HG03097 (cell line): ENCODE measurements at regions not wholly inside any gene's neighbourhood (a gene's known extent, or its start where the extent isn't known, plus 50 kb on each side); places are given as distances from the start of the nearest gene placed in this dataset.
"Not testable (repeated sequence)": the region's sequence is repeated elsewhere in the genome, so short reads cannot be mapped to it uniquely, and the experiment has no call there.

Experiments
- ATAC-seq: cut with Tn5 transposase; IDR thresholded peaks from one replicate; pipeline ENCODE4 v1.9.1; 2021; ENCODE audit not compliant: unreplicated experiment, low FRiP score

DNA sequence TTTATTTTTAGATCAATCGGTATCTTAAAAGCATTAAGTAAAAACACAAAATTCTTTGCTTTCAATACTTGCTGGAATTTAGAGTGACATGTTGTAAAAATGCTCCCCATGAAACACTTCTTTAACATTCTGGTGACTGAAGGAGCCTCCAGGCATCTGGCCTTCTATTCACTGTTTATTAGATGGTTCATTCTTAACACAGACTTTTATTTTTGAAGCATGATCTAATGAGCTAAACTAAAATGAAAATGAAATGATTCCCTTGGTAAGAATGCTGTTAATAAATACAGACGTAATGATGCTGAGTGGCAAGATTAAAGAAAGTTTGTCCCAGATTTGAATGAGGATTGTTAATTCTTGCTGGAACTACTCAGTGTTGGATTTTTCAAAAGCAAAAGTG lies 698.4 kb downstream of the TENT5A start:
- no peak for ATAC-seq

DNA sequence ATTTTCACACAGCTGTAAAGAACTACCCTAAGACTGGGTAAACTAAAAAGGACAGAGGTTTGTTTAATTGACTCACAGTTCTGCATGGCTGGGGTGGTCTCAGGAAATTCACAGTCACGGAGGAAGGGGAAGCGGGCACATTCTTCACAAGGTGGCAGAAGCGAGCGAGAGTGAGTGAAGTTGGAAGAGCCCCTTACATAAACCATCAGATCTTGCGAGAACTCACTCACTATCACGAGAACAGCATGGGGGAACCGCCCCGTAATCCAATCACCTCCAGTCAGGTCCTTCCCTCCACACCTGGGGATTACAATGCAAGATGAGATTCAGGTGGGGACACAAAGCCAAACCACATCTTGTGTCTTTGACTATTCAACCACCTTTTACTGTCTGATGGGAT lies 700.5 kb downstream of the TENT5A start:
- no peak for ATAC-seq

DNA sequence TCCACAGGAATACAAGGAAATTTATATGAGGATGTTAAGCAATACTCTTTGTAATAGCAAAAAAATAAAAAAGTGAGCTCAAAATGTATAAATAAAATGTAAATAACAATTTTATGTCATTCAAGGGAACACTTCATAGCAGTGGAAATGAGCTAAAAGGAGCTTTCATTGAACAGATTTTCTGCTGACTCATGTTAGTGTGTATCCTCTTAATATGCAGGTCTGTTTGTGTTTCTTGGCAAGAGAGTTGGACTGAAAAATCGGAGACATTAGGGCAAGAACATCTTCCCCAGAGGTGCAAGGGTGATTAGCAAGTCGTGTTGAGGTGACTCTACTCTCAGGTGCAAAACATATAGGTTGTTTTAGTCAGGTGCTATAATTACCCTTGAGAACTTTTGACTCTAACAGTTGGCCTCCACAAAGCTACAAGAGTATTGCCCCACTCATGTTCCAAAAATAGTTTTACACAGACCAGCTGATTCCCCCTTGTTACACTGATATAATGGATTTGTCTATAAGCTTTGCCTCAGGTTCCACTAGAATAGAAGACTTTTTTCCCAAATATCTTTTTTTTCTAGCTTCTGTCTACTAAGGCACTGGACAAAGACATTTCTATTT lies 702.9 kb downstream of the TENT5A start:
- no peak for ATAC-seq

DNA sequence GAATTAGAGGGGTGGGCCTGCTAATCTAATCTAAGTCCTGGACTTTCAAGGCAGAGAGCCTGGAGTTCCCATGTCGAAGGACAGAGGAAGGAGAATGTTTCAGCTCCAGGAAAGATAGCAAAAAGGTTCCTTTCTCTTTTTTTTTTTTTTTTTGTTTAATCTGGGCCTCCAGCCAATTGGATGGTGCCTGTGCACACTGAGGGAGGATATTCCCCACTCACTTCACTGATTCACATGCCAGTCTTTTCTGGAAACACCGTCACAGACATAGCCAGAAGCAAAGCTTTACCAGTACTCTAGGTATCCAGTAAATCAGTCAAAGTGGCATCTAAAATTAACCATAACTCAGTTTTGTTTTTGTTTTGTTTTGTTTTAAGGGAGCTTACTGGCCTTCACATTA lies 721.1 kb downstream of the TENT5A start:
- ATAC-seq = no peak

DNA sequence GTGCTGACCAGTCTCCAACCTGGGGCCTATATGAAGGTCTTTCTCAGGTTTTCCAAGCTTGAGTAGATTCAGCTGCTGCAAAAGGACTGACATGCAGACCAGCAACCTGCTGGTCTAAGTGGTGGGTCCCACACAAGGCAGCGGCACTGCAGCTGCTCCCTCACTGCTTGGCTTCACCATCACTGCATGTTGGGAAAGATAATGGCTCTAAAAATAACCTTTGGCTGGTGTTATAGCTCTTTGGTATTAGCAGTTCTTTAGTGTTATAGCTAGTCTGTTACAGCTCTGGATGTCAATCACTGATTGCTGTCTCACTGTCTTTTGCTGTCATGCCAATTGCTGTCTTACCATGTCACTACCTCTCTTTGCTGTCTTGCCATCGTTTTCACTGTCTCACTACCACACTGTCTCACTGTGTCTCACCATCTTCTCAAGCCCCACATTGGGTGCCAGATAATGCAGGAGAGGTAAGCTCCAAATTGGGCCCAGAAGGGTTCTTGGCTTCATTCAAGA lies 726.4 kb downstream of the TENT5A start:
- no peak for ATAC-seq

DNA sequence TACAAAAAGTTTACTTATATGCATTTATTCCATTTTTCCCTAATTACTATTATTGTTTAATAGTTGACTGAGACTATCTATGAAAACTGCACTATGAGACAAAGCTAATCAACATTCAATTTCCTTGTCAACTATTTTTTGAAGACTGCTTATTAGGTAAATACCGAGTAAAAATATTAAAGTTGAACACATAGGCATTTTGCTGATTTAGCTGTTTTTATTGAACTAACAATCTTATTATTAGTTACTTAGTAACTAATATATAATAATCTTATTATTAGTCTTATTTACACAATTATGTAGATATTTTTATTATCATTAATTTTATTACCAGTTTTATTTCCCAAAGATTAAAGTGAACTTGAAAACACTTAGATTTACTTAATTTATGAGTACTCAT lies 728.8 kb downstream of the TENT5A start:
- no peak for ATAC-seq

DNA sequence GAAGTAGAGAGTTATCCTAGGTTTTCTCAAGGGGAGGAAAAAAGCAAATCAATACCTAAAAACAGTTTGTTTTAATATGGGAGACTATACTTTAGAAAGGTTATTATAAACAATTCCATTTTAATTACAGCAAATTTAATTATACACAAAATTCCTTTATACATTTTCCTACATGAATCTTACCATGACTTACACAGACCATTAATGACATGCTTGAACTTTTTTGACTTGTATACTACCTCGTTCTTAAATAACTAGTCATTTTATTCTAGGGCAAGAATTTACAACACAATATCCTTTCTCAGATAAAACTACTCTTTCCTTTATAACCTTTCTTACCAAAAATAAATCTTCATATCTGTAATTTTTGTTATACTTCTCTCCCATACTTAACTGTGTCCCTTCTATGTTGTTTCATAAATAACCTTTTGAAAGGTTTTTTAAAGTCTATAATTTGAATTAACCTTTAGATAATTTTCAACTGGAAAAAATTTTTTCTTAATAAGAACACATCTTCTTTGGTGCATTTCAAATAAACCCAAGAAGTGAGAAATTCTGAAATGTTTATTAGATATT lies 729.4 kb downstream of the TENT5A start:
- ATAC-seq = no peak

DNA sequence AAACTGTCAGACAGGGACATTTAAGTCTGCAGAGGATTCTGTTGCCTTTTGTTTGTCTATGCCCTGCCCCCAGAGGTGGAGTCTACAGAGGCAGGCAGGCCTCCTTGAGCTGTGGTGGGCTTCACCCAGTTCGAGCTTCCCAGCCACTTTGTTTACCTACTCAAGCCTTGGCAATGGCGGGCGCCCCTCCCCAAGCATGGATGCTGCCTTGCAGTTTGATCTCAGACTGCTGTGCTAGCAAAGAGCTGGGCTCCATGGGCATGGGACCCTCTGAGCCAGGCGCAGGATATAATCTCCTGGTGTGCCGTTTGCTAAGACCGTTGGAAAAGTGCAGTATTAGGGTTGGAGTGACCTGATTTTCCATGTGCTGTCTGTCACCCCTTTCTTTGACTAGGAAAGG lies 734.9 kb downstream of the TENT5A start:
- ATAC-seq = not testable (repeated sequence)

DNA sequence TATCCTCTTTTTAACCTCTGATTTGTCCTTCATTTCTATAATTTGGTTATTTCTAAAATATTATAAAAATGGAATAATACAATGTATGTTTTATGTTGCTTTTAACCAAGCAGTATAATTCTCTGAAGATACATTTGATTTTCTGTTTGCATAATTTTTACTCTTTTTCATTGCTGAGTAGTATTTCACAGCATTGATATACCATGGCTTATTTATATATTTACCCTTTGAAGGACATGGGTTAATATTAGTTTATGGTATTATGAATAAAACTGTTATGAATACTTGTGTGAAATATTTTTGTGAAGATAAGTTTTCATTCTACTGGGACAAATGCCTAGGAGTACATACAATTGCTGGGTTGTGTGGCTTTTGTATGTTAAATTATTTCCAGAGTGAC lies 748.6 kb downstream of the TENT5A start:
- no peak for ATAC-seq

DNA sequence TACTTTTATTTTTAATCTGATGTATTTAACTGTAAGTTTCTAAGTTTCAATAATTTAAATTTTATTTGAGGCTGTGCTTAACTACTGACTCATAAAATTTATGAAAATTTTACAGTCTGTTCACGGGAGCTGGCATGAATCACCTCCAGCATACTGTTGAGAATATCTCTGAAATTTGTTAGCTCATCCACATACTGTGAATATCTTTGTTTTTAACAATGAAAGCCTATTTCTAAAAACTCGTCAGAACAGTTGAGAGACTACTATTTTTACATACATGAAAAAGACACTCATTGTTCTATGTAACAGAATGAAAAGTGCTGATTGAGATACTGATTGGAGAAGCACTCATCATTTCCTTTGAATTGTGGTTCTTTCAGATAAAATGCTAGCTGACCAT lies 749.3 kb downstream of the TENT5A start:
- no peak for ATAC-seq

DNA sequence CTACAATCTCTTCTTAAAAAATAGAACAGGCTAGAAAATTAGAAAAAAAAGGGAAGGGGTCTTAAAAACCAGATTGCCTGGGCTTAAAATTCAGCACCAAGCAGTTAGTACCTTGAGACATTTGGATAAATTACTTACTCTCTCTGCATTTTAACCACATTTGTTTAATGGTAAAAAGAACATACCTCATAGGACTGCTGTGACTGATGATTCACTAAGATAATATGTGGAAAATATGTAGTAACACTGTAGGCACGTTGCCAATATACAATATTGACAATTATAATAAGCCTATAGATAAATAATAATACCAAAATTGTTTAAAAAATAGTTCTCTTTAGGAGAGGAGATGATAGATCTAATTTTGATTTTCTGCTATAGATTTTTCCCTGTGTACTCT lies 750.4 kb downstream of the TENT5A start:
- ATAC-seq = no peak

DNA sequence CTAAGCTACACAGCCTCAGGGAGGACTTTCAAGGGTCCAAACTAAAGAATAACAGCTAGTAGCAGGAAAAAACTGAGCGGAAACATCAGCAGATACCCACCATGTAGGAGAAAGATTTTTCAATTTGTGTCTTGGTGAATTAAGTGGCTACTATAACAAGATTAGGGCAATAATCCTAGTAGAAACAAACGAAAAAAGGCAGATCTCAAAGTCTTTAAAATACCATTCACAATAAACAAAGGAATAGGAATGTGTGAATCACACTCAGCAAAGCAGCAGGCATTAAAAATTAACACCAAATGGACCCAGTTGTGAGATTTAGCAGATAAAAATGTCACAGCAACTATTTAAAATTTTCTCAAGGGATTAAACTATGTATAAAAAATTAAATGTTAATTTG lies 761.2 kb downstream of the TENT5A start:
- no peak for ATAC-seq

DNA sequence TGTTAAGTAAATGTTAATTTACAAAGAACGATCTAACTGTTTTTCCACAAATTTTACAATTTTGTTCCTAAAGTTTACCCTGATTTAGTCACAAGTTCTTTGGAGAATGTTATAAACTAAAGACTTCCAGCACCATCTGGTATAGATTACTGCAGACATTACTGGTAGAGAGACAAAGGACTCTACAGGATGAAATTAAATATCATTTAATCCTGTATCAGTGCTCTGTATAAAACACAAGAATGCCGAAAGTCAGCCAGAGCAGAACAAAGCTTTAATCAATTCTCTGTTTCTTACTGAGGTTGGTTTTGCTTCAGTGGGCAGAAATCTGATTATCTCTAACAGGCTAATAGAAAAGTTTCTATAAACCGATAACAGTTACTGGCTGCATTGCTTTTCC lies 763.6 kb downstream of the TENT5A start:
- ATAC-seq = no peak

DNA sequence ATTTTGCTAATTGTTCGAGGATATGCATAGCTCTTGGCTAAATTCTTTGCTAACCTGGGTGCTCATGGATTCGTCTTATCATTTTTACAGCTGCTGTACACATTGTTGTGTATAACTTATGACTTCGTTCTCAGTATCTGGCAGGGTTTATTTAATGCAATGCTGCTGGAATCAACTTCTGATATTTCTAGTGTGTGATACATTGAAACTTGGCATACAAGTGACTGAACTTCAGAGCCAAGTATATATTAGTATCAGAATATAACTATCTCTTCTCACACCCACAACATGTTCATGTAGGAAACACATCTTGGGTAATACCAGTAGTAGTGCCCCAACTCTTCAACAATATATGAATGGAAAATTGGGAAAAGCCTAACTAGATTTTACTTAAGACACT lies 764.2 kb downstream of the TENT5A start:
- no peak for ATAC-seq

DNA sequence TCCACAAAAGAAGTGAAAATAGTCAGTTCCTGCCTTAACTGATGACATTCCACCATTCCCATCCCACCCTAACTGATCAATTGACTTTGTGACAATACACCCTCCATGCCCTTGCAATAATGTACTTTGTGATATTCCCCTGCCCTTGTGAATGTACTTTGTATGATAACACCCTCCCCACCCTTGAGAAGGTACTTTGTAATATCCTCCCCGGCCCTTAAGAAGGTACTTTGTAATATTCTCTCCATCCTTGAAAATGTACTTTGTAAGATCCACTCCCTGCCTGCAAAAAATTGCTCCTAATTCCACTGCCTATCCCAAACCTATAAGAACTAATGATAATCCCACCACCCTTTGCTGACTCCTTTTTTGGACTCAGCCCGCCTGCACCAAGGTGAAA lies 771.3 kb downstream of the TENT5A start:
- ATAC-seq = not testable (repeated sequence)

DNA sequence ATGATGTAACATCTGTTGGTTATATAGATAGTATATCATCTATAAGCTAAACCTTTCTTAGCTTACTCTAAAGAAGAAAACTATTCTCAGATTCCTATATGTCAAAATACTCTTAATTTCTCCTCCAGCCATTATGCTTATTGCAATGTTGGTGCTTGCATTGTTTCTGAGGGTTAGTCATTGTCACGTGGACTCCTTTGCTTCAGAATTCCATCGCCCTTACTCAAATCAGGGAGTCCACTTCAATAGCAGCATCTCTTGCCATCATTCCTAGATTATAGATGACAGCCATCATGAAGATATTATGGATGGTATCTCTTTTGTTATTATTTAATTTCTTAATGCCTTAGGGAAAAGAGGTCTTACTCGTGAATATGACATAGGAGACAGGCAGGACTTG lies 776.1 kb downstream of the TENT5A start:
- no peak for ATAC-seq

DNA sequence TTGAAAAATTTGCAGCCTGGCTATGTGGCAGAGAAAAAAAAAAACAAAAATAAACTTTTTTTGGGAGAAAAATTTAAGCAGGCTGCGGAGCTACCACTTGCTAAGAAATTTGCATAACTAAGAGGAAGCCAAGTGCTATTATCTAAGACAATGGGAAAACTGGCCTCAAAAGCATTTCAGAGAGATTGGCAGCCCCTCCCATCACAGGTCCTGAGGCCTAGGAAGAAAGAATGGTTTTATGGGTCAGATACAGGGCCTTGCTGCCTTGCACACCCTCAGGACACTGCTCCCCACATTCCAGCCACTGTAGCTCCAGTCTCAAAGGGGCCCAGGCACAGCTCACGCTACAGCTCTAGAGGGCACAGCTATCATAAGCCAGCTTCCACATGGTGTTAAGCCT lies 777.9 kb downstream of the TENT5A start:
- ATAC-seq = no peak

DNA sequence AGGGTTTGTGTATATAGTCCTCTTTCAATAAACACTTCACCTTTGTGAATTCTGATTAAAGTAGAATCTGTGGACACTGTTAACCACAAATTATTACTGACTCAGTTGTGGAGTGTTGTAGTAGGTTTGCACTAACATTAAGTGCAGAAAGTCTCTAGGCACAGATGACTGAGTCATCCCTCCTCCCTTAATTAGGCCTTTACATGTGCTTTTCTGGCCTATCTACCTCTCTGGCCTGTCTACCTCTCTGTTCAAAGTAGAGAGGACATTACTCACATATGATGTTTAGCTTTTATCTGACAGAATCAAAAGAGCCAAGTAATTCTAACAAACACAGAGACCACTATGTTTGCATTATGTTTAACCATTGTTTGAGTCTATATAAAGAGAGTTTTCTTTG lies 783.0 kb downstream of the TENT5A start:
- no peak for ATAC-seq

DNA sequence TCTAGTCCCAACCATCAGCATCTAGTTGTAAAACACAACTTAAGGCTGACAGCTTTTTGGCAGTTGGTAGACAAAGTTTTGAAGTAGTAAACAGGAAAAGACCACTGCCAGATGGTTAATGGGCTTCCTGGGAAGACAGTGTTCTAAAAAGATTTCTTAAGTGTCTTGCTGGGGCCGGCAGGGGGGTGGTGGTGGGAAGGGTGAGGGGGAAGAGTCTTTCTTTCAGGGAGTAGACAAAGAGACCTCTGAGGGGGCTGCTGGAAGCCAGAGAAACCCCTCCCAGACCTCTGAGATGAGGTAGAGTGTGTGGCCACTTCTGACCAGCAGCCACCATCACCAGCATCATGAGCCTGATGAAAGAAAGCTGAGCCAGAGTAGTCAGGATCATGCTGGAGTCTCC lies 784.9 kb downstream of the TENT5A start:
- ATAC-seq = no peak

DNA sequence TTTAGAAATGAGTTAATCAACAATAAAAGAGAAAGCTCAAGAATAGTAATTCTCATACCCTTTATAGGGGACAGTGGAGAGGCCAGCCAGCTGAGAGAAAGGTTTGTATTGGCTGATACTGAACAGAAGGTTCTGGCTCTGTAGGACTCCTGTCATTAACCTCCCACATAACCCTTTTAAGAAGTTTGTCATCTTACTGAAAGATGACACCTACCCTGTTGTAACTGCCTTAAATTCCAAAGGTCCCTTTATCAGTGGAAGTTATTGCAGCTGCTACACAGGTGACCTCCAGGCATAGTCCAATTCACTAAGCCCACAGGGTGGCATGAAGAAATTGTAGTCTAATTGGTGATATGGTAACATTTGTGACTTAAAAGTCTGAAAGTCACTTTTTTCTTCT lies 790.1 kb downstream of the TENT5A start:
- ATAC-seq = no peak

DNA sequence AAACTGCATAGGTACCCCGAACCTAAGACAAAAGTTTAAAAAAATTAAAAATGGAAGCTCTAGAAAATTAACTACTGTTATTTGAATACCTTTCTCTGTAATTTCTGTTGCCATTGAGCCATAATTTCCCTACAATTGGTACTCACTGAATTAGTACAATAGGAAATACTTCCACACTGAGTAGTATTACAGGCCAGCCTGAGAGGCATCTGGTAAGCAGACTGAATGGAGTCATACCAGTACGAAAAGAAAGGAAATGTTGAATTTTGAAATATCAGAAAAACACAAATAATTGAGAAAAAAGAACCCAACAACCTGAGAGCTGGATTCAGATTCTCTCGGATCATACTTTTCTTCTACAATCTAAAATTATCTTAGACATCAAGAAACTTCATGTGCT lies 791.3 kb downstream of the TENT5A start:
- ATAC-seq = no peak

DNA sequence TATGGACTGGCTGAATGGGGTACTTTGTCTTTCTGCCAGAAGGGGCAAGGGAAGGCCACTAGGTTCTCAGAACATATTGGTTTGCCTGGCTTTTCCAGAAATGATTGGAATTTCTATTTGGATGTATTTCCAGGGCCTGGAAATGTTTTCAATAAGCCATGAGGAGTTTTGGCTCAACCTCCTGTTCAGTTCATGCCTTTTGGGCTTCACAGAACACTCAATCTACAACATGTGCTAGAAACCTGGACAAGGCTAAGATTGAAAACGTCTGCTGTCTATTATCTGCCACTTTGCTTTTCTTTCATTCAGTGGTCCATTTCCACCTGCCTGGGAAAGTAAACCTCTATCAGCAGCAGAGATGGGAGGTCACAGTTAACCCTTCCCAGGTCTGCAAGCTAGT lies 793.4 kb downstream of the TENT5A start:
- no peak for ATAC-seq

DNA sequence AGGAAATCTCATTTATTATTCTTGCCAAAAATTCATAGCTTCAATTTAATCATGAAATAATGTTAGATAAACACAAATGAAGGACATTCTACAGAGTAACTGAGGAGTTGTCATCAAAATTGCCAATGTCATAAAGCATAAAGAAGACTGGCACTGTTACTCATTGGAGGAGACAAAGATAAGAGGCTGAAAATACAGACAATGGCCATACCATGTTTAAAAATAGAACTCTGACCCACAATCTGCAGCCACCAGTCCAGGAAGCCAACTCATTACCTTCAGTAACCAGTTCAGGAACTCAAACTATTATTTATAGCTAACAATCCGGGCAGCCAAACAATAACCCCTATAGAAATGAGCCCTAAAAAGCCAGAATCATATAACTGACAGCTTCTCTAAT lies 795.6 kb downstream of the TENT5A start:
- ATAC-seq = no peak
